BLaER1 treated with 17β-estradiol and CSF1 and Interleukin-3, amounts not matched to agents 10 nM and 100 nM (cell line): ENCODE measurements at regions not wholly inside any gene's neighbourhood (a gene's known extent, or its start where the extent isn't known, plus 50 kb on each side); places are given as distances from the start of the nearest gene placed in this dataset.
"Not testable (repeated sequence)": the region's sequence is repeated elsewhere in the genome, so short reads cannot be mapped to it uniquely, and the experiment has no call there.

Source experiments
- H3K27ac ChIP-seq, 11 experiments: shearing (Covaris generic); formaldehyde crosslinking; 2 replicates each; pipeline ENCODE4 v1.8.1; 2022
- H3K27me3 ChIP-seq, 11 experiments: shearing (Covaris generic); formaldehyde crosslinking; 2 replicates each; pipeline ENCODE4 v1.8.1; 2022
- H3K36me3 ChIP-seq, 11 experiments: shearing (Covaris generic); formaldehyde crosslinking; 2 replicates each; pipeline ENCODE4 v1.8.1; 2022
- H3K4me1 ChIP-seq, 10 experiments: shearing (Covaris generic); formaldehyde crosslinking; 2 replicates each; pipeline ENCODE4 v1.8.1; 2022
- H3K4me2 ChIP-seq, 11 experiments: shearing (Covaris generic); formaldehyde crosslinking; 2 replicates each; pipeline ENCODE4 v1.8.1; 2022
- H3K4me3 ChIP-seq, 10 experiments: shearing (Covaris generic); formaldehyde crosslinking; 2 replicates each; pipeline ENCODE4 v1.8.1; 2022
- H3K9ac ChIP-seq, 11 experiments: shearing (Covaris generic); formaldehyde crosslinking; 2 replicates each; pipeline ENCODE4 v1.8.1; 2022
- H3K9me3 ChIP-seq, 11 experiments: shearing (Covaris generic); formaldehyde crosslinking; replicated peaks in 1 of 11; 2 replicates each; pipeline ENCODE4 v1.8.1; 2022
- H4K20me1 ChIP-seq, 11 experiments: shearing (Covaris generic); formaldehyde crosslinking; 2 replicates each; pipeline ENCODE4 v1.8.1; 2022
- Cebpa-rat ChIP-seq, 11 experiments: shearing (Covaris generic); IDR thresholded peaks; 2 replicates each; pipeline ENCODE4 v1.8.1; 2022

DNA sequence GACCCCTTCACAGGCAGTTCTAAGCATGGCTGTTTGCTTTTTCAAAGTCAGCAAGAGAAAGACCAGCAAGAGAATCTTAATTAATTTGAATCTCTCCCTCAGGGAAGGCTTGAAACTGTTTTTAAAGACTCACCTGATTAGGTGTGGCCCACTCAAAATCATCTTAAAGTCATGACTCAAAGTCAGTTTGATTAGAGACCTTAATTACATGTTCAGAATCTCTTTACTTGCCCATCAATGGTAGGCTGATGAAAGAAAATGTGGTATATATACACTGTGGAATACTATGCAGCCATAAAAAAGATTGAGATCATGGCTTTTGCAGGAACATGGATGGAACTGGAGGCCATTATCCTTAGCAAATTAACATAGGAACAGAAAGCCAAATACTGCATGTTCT is 247.5 kb upstream of the PRKX start:
- peaks cover 0 to 9% (median 4%) of the 10 kb centered on the region in 11 experiments; a peak in 2 of 22 replicates for H3K9me3 ChIP-seq
- no peak overlapping the region for H3K4me2 ChIP-seq
- no peak overlapping the region for H3K27ac ChIP-seq
- TF ChIP-seq Cebpa-rat (IDR thresholded peaks at IDR 0.05): no peak
- H3K4me3 ChIP-seq: no peak overlapping the region
- no peaks in the 10 kb centered on the region for H3K27me3 ChIP-seq
- no peaks in the 10 kb centered on the region for H3K36me3 ChIP-seq
- no peaks in the 10 kb centered on the region for H4K20me1 ChIP-seq
- no peak overlapping the region for H3K9ac ChIP-seq
- H3K4me1 ChIP-seq: no peaks in the 10 kb centered on the region; a peak in 1 of 20 replicates

- Histone ChIP-seq H3K27ac (no peak overlapping the region), H3K9me3 (peaks cover 0 to 9% (median 4%) of the 10 kb centered on the region in 11 experiments; a peak in 7 of 22 replicates), H3K9ac (no peak overlapping the region), H3K4me3 (no peak overlapping the region), H3K4me2 (no peak overlapping the region), H3K27me3 (no peaks in the 10 kb centered on the region), H3K36me3 (no peaks in the 10 kb centered on the region), H3K4me1 (no peaks in the 10 kb centered on the region), H4K20me1 (no peaks in the 10 kb centered on the region)
- TF ChIP-seq Cebpa-rat (IDR thresholded peaks at IDR 0.05): no peak
Observed at GRCh38 chrX:3951859-3952258, 238.4 kb upstream of the PRKX start.

DNA sequence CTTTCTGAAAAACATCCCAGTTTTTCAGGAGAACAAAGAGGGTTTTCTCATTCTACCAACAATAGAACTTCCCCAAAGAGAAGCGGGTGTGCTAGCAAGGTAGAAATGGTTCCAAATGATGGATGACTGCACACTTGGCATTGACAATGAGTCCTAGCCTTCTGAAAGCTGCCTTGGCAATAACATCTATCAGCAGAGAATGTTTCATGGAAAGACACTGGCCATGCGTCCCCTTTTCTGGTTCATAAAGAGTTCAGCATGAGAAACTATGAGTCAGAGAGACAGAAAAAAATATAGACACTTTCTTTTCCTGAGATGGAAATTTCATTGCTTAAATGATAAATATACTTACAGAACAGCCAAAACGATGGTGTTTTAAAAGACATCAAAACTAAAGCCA is 236.9 kb upstream of the PRKX start:
- no peak overlapping the region for H3K9ac ChIP-seq
- no peaks in the 10 kb centered on the region for H4K20me1 ChIP-seq
- no peak overlapping the region for H3K4me2 ChIP-seq
- no peak overlapping the region for H3K4me3 ChIP-seq
- no peaks in the 10 kb centered on the region for H3K4me1 ChIP-seq
- no peak for TF ChIP-seq Cebpa-rat (IDR thresholded peaks at IDR 0.05)
- peaks cover 0 to 9% (median 4%) of the 10 kb centered on the region in 11 experiments; a peak in 7 of 22 replicates for H3K9me3 ChIP-seq
- no peak overlapping the region for H3K27ac ChIP-seq
- H3K36me3 ChIP-seq: no peaks in the 10 kb centered on the region
- H3K27me3 ChIP-seq: no peaks in the 10 kb centered on the region

DNA sequence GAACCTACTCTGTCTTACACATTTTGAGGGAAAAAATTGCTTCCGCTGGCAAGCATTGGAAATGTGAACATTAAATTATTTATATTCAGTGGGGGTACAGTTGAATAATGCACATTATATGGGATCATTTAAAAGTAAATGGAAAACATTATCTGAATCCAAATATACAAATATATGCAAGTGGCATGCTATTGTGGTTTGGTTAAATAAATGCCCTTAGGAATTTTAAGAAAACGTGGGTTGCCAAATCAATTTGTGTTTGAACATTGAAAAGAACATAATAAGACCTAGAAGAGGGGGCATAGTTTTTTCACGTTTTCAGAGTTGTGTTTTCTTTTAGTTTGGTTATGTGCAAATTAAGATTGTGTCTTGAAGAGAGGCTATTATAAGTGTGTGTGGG is 230.5 kb upstream of the PRKX start:
- Histone ChIP-seq H4K20me1 (no peaks in the 10 kb centered on the region), H3K27ac (no peak overlapping the region), H3K9me3 (peaks cover 0 to 4% (median 0%) of the 10 kb centered on the region in 11 experiments; a peak in 1 of 22 replicates), H3K36me3 (no peaks in the 10 kb centered on the region), H3K9ac (no peak overlapping the region), H3K4me1 (no peaks in the 10 kb centered on the region), H3K4me3 (no peak overlapping the region), H3K4me2 (no peak overlapping the region), H3K27me3 (no peaks in the 10 kb centered on the region)
- no peak for TF ChIP-seq Cebpa-rat (IDR thresholded peaks at IDR 0.05)

GRCh38 chrX:3940000-3940610 is 226.7 kb upstream of the PRKX start:
- no peaks in the 10 kb centered on the region for H3K36me3 ChIP-seq
- TF ChIP-seq Cebpa-rat (IDR thresholded peaks at IDR 0.05): peak in 4 of 11 experiments; percentile 30 to 53 (median 46); a peak in 4 of 22 replicates
- no peaks in the 10 kb centered on the region for H3K27me3 ChIP-seq
- no peak overlapping the region for H3K9ac ChIP-seq
- H4K20me1 ChIP-seq: no peaks in the 10 kb centered on the region
- H3K4me3 ChIP-seq: no peak overlapping the region
- H3K4me2 ChIP-seq: no peak overlapping the region
- peaks cover 0 to 4% (median 0%) of the 10 kb centered on the region in 11 experiments; a peak in 1 of 22 replicates for H3K9me3 ChIP-seq
- no peak overlapping the region for H3K27ac ChIP-seq
- no peaks in the 10 kb centered on the region for H3K4me1 ChIP-seq

DNA sequence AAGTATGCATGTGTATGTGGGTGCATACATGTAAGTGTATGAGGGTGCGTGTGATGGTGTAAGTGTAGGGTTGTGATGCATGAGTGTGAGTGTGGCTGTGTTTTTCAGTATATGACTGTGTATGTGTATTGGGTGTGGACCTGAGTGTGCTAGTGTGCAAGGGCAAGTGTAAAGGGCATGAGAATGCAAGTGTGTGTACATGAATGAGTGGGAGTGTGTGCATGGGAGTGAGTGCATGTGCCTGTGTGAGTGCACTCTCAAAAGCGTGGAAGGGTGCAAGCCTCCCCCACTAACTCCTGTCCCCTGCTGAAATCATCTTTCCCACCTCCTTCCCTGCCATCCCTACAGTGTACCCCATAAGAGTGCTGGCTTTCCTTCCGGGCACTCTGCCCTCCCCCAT is 225.1 kb upstream of the PRKX start:
- Histone ChIP-seq H3K36me3 (no peaks in the 10 kb centered on the region), H3K9me3 (peaks cover 0 to 4% (median 0%) of the 10 kb centered on the region in 11 experiments; a peak in 1 of 22 replicates), H3K4me1 (no peaks in the 10 kb centered on the region), H3K4me2 (no peak overlapping the region), H3K4me3 (no peak overlapping the region), H3K9ac (no peak overlapping the region), H4K20me1 (no peaks in the 10 kb centered on the region), H3K27me3 (no peaks in the 10 kb centered on the region), H3K27ac (no peak overlapping the region)
- no peak for TF ChIP-seq Cebpa-rat (IDR thresholded peaks at IDR 0.05)

DNA sequence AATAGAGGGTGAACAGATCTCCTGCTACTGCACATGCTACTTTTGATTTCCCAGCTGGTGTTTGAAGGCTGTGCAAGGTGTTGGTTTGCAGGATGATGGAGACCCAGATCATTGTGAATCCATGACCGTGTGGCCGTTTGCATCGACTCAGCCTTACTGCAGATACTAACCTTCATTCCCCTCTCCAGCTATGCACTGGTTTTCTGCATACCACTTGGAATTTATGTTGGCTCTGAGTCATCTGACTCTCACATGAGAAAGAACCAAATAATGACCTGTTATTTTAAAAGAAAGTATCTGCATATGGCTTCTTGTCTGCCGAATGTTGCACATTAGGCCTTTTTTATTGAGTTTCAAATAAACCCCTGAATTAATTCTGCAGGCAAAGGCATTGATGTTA is 221.7 kb upstream of the PRKX start:
- H3K4me2 ChIP-seq, H3K27me3 ChIP-seq, H3K9me3 ChIP-seq, H3K9ac ChIP-seq, H3K4me3 ChIP-seq, H3K4me1 ChIP-seq, H4K20me1 ChIP-seq, H3K27ac ChIP-seq, H3K36me3 ChIP-seq: not testable (repeated sequence)

- H3K4me3 ChIP-seq, H3K27ac ChIP-seq, H3K4me1 ChIP-seq, H3K9me3 ChIP-seq, H3K9ac ChIP-seq, H3K4me2 ChIP-seq, H3K36me3 ChIP-seq, H3K27me3 ChIP-seq, H4K20me1 ChIP-seq: not testable (repeated sequence)
Observed at GRCh38 chrX:3920424-3921017, 207.1 kb upstream of the PRKX start.

- H3K27ac ChIP-seq, H3K4me1 ChIP-seq, H3K9ac ChIP-seq, H3K36me3 ChIP-seq, H4K20me1 ChIP-seq, H3K4me2 ChIP-seq, H3K27me3 ChIP-seq, H3K4me3 ChIP-seq, H3K9me3 ChIP-seq: not testable (repeated sequence)
Observed at GRCh38 chrX:3919668-3920423, 206.4 kb upstream of the PRKX start.

- not testable (repeated sequence) for H3K9ac ChIP-seq, H3K27ac ChIP-seq, H3K36me3 ChIP-seq, H3K4me3 ChIP-seq, H3K4me2 ChIP-seq, H3K27me3 ChIP-seq, H4K20me1 ChIP-seq, H3K4me1 ChIP-seq, H3K9me3 ChIP-seq
Observed at GRCh38 chrX:3914813-3915212, 201.4 kb upstream of the PRKX start.

DNA sequence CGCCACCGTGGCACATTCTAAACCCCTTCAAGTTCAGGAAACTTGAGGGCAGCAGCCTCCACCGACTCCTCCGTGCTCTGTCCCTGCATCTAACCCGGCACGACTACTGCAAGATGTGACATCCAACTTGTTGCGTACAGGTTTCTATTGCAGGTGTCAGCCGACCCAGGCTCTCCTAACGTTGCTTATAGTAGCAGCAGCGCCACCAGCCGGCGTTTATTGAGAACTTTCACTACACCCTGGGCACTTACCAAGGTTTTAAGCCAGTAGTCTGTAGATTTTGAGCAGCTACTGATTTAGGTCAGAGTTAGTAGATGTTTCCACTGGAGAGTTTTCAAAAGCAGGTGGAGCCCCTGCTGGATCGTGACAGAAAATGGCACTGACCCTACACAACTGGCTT is 200.6 kb upstream of the PRKX start:
- not testable (repeated sequence) for H3K4me3 ChIP-seq, H4K20me1 ChIP-seq, H3K4me2 ChIP-seq, H3K4me1 ChIP-seq, H3K9me3 ChIP-seq, H3K36me3 ChIP-seq, H3K27me3 ChIP-seq, H3K27ac ChIP-seq, H3K9ac ChIP-seq

DNA sequence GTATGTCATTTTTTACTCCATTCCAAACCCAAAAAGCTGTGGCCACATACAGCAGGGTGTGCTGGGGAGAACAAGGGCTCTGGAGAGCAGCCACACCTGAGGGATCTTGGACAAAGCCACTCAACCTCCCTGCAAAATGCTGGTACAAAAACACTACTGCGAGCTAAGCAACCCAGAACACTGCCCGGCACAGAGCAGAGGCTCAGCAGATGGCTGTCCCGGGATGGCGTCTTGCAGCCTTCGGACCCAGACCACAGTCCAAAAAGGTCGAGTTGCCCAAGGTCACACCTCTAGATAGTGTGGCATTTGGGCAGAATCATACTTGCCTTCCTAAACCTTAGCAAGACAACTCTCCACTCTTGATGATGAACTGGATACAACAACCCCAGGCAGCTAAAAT is 197.6 kb upstream of the PRKX start:
- not testable (repeated sequence) for H3K4me3 ChIP-seq, H3K36me3 ChIP-seq, H3K4me2 ChIP-seq, H3K27ac ChIP-seq, H3K27me3 ChIP-seq, H3K9me3 ChIP-seq, H3K4me1 ChIP-seq, H3K9ac ChIP-seq, H4K20me1 ChIP-seq

- H3K4me3 ChIP-seq, H3K4me1 ChIP-seq, H3K9me3 ChIP-seq, H4K20me1 ChIP-seq, H3K36me3 ChIP-seq, H3K9ac ChIP-seq, H3K27me3 ChIP-seq, H3K27ac ChIP-seq, H3K4me2 ChIP-seq: not testable (repeated sequence)
Observed at GRCh38 chrX:3910611-3911010, 197.2 kb upstream of the PRKX start.
